Body of pancreas (tissue), 4 donors: ENCODE measurements at regions not wholly inside any gene's neighbourhood (a gene's known extent, or its start where the extent isn't known, plus 50 kb on each side); places are given as distances from the start of the nearest gene placed in this dataset.

Source experiments
- ATAC-seq: fragments of 150-250 bp; one replicate; pipeline ENCODE4 v1.9.1; 2016
- DNase-seq, 4 donors: peaks; one replicate each; pipeline ENCODE4 v3.0.0-alpha.2; 2019
- H3K27ac ChIP-seq, 4 donors: fragments of 200-600 bp; sonication (generic); 1 replicate in 3 of 4; 2 replicates in 1 of 4; pipeline versions ENCODE4 v1.5.1 to v1.6.1; 2016 to 2019; ENCODE audit warnings: mild to moderate bottlenecking in 1 of 4, mixed read lengths in 1 of 4, moderate library complexity in 1 of 4
- H3K27me3 ChIP-seq, 2 donors: fragments of 200-600 bp; sonication (generic); one replicate each; pipeline ENCODE4 v1.6.0; 2016; ENCODE audit warnings: mild to moderate bottlenecking in 1 of 2
- H3K36me3 ChIP-seq, 2 donors: fragments of 200-600 bp; sonication (generic); replicated peaks in 1 of 2; 2 replicates each; pipeline ENCODE4 v1.5.1; 2016; ENCODE audit warnings: low read depth in 2 of 2; ENCODE audit not compliant: insufficient read depth in 1 of 2
- H3K4me1 ChIP-seq: fragments of 200-600 bp; sonication (generic); one replicate; pipeline ENCODE4 v1.6.0; 2016
- H3K4me3 ChIP-seq, 2 donors: fragments of 200-600 bp; sonication (generic); 1 replicate in 1 of 2; 2 replicates in 1 of 2; pipeline ENCODE4 v1.5.1; 2016 to 2019
- H3K9me3 ChIP-seq, 3 donors: fragments of 200-600 bp; sonication (generic); 1 replicate in 2 of 3; 2 replicates in 1 of 3; pipeline ENCODE4 v1.5.1; 2016
- POLR2A ChIP-seq, 3 donors: fragments of 450-650 bp; IDR thresholded peaks; one replicate each; pipeline ENCODE4 v1.6.1; 2016; ENCODE audit warnings: antibody characterized with exemption in 3 of 3, mild to moderate bottlenecking in 2 of 3
- WGBS, 2 donors: methylation state at CpG; one replicate each; pipeline ENCODE4 v1.1.5; 2017; 5-methylcytosine and 5-hydroxymethylcytosine counted together
- intact Hi-C: fragments of 100-400 bp; cut with DNase I; formaldehyde crosslinking; loops from one replicate; pipeline ENCODE4 v1.15.1; 2023
- TF ChIP-seq, protein P1 (sequence below), 7 experiments: fragments of 450-650 bp in 4 of 7; fragments of 200-600 bp in 3 of 7; sonication (generic) in 3 of 7; IDR thresholded peaks; one replicate each; pipeline ENCODE4 v1.5.1; 2016 to 2019; ENCODE audit warnings: antibody characterized with exemption in 7 of 7

DNA sequence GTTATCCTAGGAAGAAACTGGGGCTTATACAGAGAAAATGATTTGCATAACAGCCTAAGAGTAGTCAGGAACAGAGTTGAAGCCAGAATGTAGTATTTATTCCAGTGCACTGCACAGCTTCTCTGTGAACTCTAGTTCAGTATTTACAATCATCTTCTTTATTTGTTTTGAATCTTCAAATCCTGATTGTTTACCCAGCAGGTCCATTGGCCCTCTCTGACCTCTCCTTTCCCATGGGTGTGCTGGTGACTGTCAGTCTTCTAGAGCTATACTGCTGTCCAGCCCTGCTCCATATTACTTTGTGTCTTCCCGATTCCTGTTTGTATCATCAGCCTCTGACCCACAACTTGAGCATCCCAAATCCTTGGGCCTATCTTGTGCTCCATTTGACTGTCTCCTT is 301.9 kb upstream of the HS3ST1 start:
- Histone ChIP-seq H3K4me3 (no peak overlapping the region), H3K27ac (no peak overlapping the region), H3K9me3 (no peaks in the 10 kb centered on the region), H3K27me3 (no peaks in the 10 kb centered on the region), H3K36me3 (no peaks in the 10 kb centered on the region), H3K4me1 (no peaks in the 10 kb centered on the region)
- intact Hi-C loops = no loop called here
- 95 to 100% methylated on average over 1 of the region's 1 CpG for WGBS, 2 donors
- DNase-seq = no peak
- ATAC-seq = no peak
- TF ChIP-seq POLR2A (IDR thresholded peaks at IDR 0.05) = no peak
- TF ChIP-seq, protein P1, sequence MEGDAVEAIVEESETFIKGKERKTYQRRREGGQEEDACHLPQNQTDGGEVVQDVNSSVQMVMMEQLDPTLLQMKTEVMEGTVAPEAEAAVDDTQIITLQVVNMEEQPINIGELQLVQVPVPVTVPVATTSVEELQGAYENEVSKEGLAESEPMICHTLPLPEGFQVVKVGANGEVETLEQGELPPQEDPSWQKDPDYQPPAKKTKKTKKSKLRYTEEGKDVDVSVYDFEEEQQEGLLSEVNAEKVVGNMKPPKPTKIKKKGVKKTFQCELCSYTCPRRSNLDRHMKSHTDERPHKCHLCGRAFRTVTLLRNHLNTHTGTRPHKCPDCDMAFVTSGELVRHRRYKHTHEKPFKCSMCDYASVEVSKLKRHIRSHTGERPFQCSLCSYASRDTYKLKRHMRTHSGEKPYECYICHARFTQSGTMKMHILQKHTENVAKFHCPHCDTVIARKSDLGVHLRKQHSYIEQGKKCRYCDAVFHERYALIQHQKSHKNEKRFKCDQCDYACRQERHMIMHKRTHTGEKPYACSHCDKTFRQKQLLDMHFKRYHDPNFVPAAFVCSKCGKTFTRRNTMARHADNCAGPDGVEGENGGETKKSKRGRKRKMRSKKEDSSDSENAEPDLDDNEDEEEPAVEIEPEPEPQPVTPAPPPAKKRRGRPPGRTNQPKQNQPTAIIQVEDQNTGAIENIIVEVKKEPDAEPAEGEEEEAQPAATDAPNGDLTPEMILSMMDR (IDR thresholded peaks at IDR 0.05) = no peak

DNA sequence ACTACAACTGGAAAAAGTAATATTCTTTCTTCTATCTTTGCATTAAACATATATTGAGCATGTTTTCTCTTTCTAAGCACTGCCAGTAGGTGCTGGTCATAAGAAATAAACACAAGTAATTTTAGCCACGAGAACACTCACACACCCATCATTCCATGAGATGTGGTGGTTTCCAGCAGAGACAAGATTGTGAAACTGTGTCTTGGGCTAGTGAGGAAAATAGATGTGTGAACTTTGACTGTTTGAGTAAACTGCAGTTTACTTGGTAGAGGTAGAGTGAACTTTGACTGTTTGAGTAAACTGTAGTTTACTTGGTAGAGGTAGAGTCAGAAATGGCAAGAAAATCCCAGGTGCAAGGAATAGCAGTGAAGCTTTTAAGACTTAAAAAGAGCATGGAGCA is 300.9 kb upstream of the HS3ST1 start:
- DNase-seq (no peak), ATAC-seq (no peak)
- no peak for TF ChIP-seq POLR2A (IDR thresholded peaks at IDR 0.05)
- TF ChIP-seq, protein P1 (IDR thresholded peaks at IDR 0.05) = no peak
- WGBS, 2 donors = 24 to 29% methylated on average over 1 of the region's 1 CpG
- no peak overlapping the region for H3K27ac ChIP-seq
- no peaks in the 10 kb centered on the region for H3K36me3 ChIP-seq
- no peaks in the 10 kb centered on the region for H3K9me3 ChIP-seq
- no peaks in the 10 kb centered on the region for H3K27me3 ChIP-seq
- no peak overlapping the region for H3K4me3 ChIP-seq
- H3K4me1 ChIP-seq = no peaks in the 10 kb centered on the region
- intact Hi-C loops = no loop called here

DNA sequence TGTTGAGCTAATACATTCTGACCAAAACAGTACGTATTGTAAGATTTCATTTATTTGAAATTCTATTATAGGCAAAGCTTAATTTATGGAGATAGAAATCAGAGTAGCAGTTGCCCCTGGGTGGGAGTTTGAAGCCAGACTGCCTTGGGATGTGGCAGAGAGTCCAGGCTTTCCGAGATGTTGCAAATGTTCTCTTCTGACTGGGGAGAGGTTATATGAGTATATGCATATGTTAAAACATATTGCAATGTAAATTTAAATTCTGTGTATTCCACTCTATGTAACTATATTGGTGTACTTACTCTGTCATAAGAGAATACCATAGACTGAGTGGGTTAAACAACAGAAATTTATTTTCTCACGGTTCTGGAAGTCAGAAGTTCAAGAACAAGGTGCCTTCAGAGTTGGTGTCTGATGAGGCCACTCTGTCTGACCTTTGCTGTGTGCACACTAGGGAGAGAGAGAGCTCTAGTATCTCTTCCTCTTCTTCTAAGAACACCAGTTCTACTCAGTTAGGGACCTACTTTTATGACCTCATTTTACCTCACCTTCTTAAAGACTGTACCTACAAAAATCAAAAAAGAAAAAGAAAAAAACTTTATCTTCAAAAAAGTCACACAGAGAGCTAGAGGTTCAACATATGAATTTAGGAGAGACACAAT is 299.3 kb upstream of the HS3ST1 start:
- Histone ChIP-seq H3K36me3 (no peaks in the 10 kb centered on the region), H3K4me3 (no peak overlapping the region), H3K27me3 (no peaks in the 10 kb centered on the region), H3K27ac (no peak overlapping the region), H3K9me3 (no peaks in the 10 kb centered on the region), H3K4me1 (no peaks in the 10 kb centered on the region)
- intact Hi-C loops = no loop called here
- 47 to 61% methylated on average over 3 of the region's 3 CpGs for WGBS, 2 donors
- DNase-seq (no peak), ATAC-seq (no peak)
- TF ChIP-seq POLR2A (IDR thresholded peaks at IDR 0.05) = no peak
- TF ChIP-seq, protein P1 (IDR thresholded peaks at IDR 0.05) = no peak

DNA sequence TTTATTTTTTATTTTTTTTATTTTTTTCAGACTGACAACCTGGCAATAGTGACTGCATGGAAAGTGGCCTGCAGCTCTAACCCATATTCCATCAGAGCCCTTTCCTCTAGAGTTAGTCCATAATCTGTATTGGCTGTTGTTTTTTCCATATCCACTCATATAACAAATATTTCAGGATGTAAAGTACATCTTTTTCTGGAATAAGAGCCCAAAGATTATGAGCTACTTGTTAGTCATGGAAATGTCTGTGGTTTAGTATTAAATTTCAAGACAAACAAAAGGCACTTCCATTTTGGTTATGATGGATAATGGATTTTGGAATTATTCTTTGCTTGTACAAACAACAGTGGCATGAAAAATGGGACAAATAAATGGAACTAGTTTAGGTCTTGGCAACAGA is 296.0 kb upstream of the HS3ST1 start:
- intact Hi-C loops = no loop called here
- Histone ChIP-seq H3K27ac (no peak overlapping the region), H3K4me3 (no peak overlapping the region), H3K27me3 (no peaks in the 10 kb centered on the region), H3K9me3 (no peaks in the 10 kb centered on the region), H3K4me1 (no peaks in the 10 kb centered on the region), H3K36me3 (no peaks in the 10 kb centered on the region)
- no peak for TF ChIP-seq POLR2A (IDR thresholded peaks at IDR 0.05)
- TF ChIP-seq, protein P1 (IDR thresholded peaks at IDR 0.05) = no peak
- no peak for DNase-seq
- ATAC-seq = no peak

DNA sequence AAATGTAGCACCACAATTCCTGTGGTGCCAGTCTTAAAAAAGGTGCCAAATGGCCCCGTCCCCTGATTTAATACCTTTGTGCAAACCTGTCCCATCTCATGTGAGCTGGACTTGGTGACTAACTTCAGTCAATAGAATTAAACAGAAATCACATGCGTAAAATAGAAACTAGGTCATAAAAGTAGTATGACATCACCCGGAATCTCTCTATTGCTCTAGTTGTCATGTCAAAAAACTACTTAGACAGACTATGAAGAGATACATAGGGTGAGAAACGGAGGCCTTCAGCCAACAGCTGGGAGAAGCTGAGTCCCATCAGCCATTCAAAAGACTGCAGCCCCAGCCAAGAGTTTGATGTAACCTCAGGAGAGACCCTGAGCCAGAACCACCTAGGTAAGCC is 293.5 kb upstream of the HS3ST1 start:
- intact Hi-C loops = no loop called here

More for the DNA sequence above, 293.5 kb upstream of the HS3ST1 start:
- ATAC-seq = no peak
- no peak for TF ChIP-seq POLR2A (IDR thresholded peaks at IDR 0.05)
- TF ChIP-seq, protein P1 (IDR thresholded peaks at IDR 0.05) = no peak
- Histone ChIP-seq H3K27me3 (no peaks in the 10 kb centered on the region), H3K4me3 (no peak overlapping the region), H3K27ac (no peak overlapping the region), H3K36me3 (no peaks in the 10 kb centered on the region), H3K9me3 (no peaks in the 10 kb centered on the region), H3K4me1 (no peaks in the 10 kb centered on the region)
- 41 to 59% methylated on average over 4 of the region's 4 CpGs for WGBS, 2 donors
- no peak for DNase-seq
